Breast epithelium (tissue), 4 donors: ENCODE measurements at regions not wholly inside any gene's neighbourhood (a gene's known extent, or its start where the extent isn't known, plus 50 kb on each side); places are given as distances from the start of the nearest gene placed in this dataset.
"Not testable (repeated sequence)": the region's sequence is repeated elsewhere in the genome, so short reads cannot be mapped to it uniquely, and the experiment has no call there.

Experiments
- DNase-seq, 2 donors: peaks; one replicate each; pipeline ENCODE4 v3.0.0-alpha.2; 2019; ENCODE audit warnings: low spot score in 2 of 2
- H3K27ac ChIP-seq, 2 donors: fragments of 200-600 bp; sonication (generic) in 1 of 2; one replicate each; pipeline ENCODE4 v1.5.1; 2016 to 2019; ENCODE audit warnings: mild to moderate bottlenecking in 1 of 2
- H3K27me3 ChIP-seq, 2 donors: fragments of 200-600 bp; sonication (generic) in 1 of 2; one replicate each; pipeline versions ENCODE4 v1.5.1 to v1.6.0; 2017 to 2019; ENCODE audit warnings: control low read depth in 1 of 2, mild to moderate bottlenecking in 1 of 2
- H3K36me3 ChIP-seq: fragments of 200-600 bp; one replicate; pipeline ENCODE4 v1.5.1; 2019
- H3K4me1 ChIP-seq, 2 donors: fragments of 200-600 bp; sonication (generic); one replicate each; pipeline ENCODE4 v1.5.1; 2016 to 2019; ENCODE audit warnings: control low read depth in 1 of 2
- H3K4me3 ChIP-seq, 3 donors: fragments of 200-600 bp; sonication (generic); 1 replicate in 2 of 3; 2 replicates in 1 of 3; pipeline ENCODE4 v1.5.1; 2016 to 2019; ENCODE audit warnings: mild to moderate bottlenecking in 3 of 3, moderate library complexity in 2 of 3
- H3K9me3 ChIP-seq, 2 donors: fragments of 200-600 bp; sonication (generic) in 1 of 2; one replicate each; pipeline ENCODE4 v1.5.1; 2016 to 2019; ENCODE audit warnings: control low read depth in 1 of 2
- POLR2A ChIP-seq: fragments of 450-650 bp; IDR thresholded peaks from one replicate; pipeline ENCODE4 v1.6.1; 2016; ENCODE audit warnings: antibody characterized with exemption, mild to moderate bottlenecking, moderate library complexity
- POLR2AphosphoS5 ChIP-seq, 3 donors: sonication (generic); formaldehyde crosslinking; IDR thresholded peaks; one replicate each; pipeline ENCODE4 v1.6.1; 2017; ENCODE audit warnings: antibody characterized with exemption in 3 of 3
- intact Hi-C: fragments of 100-400 bp; cut with DNase I; formaldehyde crosslinking; loops from one replicate; pipeline ENCODE4 v1.15.1; 2023; ENCODE audit warnings: low total_unique reads
- TF ChIP-seq, protein P1 (sequence below), 3 donors: fragments of 450-650 bp; IDR thresholded peaks; one replicate each; pipeline ENCODE4 v1.5.1; 2016 to 2017; ENCODE audit warnings: antibody characterized with exemption in 3 of 3, mild to moderate bottlenecking in 3 of 3, moderate library complexity in 3 of 3

DNA sequence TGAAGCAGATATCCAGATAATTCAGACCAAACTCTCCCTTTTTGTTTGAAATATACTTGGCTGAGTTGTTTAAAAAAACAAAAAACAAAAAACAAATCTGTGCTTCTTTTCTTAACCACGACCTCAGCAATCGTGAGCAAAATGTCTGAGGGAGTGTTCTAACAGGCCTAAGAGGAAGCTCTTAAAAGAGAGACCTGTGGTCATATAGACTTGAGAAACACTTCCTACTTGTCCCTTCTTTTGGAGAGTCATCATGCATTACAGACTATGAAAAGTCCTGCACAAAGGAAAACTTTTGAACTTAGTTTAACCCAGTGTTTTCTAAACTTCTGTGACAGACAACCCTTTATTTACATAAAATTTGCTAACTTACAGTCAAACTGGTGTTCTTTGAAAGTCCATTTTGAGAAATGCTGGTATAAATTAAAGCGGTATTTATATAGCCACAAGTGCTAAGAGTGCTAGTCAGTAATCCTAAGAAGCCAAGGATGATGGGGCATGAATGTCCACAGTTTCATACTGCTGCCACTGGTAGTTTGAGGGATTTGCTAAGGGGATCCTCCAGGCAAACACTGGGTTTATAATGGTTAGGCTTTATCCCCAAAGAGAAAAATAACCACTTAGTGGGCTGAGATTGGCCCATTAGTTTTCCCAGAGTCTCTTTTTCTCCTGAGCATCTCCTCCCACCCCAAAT lies 199.8 kb downstream of the LRRC70 start:
- Histone ChIP-seq H3K36me3 (no peaks in the 10 kb centered on the region), H3K27me3 (no peaks in the 10 kb centered on the region), H3K4me1 (no peaks in the 10 kb centered on the region), H3K9me3 (no peaks in the 10 kb centered on the region), H3K27ac (no peak overlapping the region), H3K4me3 (no peak overlapping the region)
- intact Hi-C loops = no loop called here
- DNase-seq = no peak
- TF ChIP-seq POLR2AphosphoS5 (IDR thresholded peaks at IDR 0.05) (no peak), POLR2A (no peak)
- TF ChIP-seq, protein P1, sequence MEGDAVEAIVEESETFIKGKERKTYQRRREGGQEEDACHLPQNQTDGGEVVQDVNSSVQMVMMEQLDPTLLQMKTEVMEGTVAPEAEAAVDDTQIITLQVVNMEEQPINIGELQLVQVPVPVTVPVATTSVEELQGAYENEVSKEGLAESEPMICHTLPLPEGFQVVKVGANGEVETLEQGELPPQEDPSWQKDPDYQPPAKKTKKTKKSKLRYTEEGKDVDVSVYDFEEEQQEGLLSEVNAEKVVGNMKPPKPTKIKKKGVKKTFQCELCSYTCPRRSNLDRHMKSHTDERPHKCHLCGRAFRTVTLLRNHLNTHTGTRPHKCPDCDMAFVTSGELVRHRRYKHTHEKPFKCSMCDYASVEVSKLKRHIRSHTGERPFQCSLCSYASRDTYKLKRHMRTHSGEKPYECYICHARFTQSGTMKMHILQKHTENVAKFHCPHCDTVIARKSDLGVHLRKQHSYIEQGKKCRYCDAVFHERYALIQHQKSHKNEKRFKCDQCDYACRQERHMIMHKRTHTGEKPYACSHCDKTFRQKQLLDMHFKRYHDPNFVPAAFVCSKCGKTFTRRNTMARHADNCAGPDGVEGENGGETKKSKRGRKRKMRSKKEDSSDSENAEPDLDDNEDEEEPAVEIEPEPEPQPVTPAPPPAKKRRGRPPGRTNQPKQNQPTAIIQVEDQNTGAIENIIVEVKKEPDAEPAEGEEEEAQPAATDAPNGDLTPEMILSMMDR (IDR thresholded peaks at IDR 0.05) = no peak

DNA sequence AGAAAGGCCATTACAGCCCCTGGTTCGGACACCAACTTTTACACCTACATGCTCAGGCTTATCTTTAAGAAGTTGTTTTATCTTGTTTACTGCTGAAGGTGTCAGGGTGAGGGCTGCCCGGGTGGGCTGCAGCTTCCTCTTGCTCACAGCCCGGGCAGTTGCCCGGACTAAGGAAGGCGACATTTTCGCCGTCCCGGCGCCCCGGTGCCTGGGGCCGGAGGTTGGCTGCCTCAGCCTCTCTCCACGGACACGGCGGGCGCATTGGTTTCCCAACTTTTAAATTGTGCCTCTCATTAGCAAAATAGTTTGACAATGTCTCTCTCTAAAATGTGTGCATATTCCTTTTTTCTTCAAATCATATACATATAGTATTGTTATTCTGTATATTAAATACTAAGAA lies 198.5 kb downstream of the LRRC70 start:
- H3K9me3 ChIP-seq, DNase-seq, H3K27ac ChIP-seq, H3K27me3 ChIP-seq, H3K4me1 ChIP-seq, intact Hi-C loops, H3K36me3 ChIP-seq, H3K4me3 ChIP-seq: not testable (repeated sequence)

DNA sequence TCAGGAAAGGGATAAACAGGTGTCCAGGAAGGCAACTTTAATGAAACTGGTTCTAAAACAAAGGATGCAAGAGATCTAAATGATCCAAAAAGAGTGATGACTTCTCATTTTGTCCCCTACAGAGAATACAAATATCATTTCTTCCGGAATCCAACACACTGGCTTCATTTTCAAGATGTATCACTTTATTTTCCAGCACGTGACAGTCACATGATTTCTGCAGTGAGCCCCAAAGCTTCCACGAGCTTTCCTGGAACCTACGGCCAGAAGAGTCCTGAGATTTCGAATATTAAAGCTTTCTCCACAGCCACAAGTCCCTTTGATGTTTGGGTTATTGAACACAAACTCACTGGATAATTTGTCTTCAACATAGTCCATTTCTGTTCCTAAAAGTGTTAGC lies 198.0 kb downstream of the LRRC70 start:
- intact Hi-C loops, H3K27me3 ChIP-seq, H3K36me3 ChIP-seq, H3K9me3 ChIP-seq, H3K4me1 ChIP-seq, DNase-seq, H3K27ac ChIP-seq, H3K4me3 ChIP-seq: not testable (repeated sequence)

DNA sequence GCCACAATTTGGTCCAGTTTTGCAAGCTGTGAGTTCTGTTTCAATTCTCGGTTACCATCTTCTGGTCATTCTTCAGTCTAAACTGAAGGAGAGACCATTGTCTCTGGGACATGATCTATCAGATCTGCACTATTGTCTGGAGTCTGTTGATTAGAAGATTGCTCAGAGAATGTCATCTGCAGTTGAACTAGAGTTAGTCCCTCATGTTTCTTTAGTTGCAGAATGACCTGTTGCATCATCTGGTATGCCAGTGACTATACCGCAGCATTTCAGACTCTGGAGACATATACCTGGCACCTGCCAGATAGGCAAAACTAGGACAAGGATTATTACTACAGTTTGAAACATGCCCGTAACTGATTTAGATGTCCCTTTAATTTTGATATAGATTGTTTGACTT lies 194.8 kb downstream of the LRRC70 start:
- no peaks in the 10 kb centered on the region for H3K9me3 ChIP-seq
- no peak overlapping the region for H3K4me3 ChIP-seq
- no peak overlapping the region for H3K27ac ChIP-seq
- intact Hi-C loops = no loop called here
- H3K27me3 ChIP-seq = no peaks in the 10 kb centered on the region
- TF ChIP-seq POLR2A (no peak), POLR2AphosphoS5 (IDR thresholded peaks at IDR 0.05) (no peak)
- TF ChIP-seq, protein P1 (IDR thresholded peaks at IDR 0.05) = no peak
- H3K36me3 ChIP-seq = no peaks in the 10 kb centered on the region
- H3K4me1 ChIP-seq = no peaks in the 10 kb centered on the region
- no peak for DNase-seq

DNA sequence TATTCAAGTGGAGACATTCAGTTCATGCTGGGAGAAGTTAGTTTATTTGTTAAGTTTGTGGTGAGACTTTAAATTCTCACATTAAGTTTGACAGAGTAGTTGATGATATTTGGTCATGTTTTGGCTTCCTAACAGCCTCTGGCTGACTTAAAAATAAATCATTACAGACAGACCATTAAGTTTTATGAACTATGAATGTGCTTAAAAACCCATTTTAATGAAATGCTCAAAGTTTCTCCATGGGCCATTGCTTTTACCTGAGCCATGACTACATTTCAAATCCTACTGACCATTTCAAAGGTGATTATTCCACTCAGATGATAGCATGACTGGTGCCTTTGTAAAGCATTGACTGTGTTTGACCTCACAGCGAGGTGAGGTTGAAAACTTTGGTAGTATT lies 192.7 kb downstream of the LRRC70 start:
- Histone ChIP-seq H3K27me3 (no peaks in the 10 kb centered on the region), H3K4me3 (no peak overlapping the region), H3K27ac (no peak overlapping the region), H3K4me1 (no peaks in the 10 kb centered on the region), H3K9me3 (no peaks in the 10 kb centered on the region), H3K36me3 (no peaks in the 10 kb centered on the region)
- intact Hi-C loops = no loop called here
- DNase-seq = no peak
- TF ChIP-seq, protein P1 (IDR thresholded peaks at IDR 0.05) = no peak
- TF ChIP-seq POLR2AphosphoS5 (IDR thresholded peaks at IDR 0.05) (no peak), POLR2A (no peak)

DNA sequence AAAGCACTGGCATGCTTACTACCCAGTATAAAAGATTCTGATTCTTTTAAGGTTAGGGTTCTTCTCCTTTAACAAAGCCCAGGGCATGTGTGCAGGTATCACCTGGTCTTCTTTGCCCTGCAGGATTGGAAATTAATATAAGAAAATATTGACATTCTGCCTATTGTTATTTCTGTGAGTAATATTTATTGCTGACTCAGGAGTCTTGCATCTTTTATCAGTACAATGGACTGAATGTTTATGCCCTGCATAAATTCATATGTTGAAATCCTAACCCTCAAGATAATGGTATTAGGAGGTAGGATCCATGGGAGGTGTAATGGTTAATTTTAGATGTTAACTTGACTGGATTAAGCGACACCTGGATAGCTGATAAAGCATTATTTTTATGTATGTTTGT lies 189.0 kb downstream of the LRRC70 start:
- no peaks in the 10 kb centered on the region for H3K27me3 ChIP-seq
- H3K4me1 ChIP-seq = no peaks in the 10 kb centered on the region
- H3K4me3 ChIP-seq = no peak overlapping the region
- no peak for TF ChIP-seq POLR2A
- TF ChIP-seq, protein P1 (IDR thresholded peaks at IDR 0.05) = no peak
- TF ChIP-seq POLR2AphosphoS5 (IDR thresholded peaks at IDR 0.05) = no peak
- DNase-seq = no peak
- H3K9me3 ChIP-seq = no peaks in the 10 kb centered on the region
- H3K36me3 ChIP-seq = no peaks in the 10 kb centered on the region
- intact Hi-C loops = no loop called here
- H3K27ac ChIP-seq = no peak overlapping the region
